Muscle layer of duodenum (tissue), 2 donors: ENCODE measurements at regions not wholly inside any gene's neighbourhood (a gene's known extent, or its start where the extent isn't known, plus 50 kb on each side); places are given as distances from the start of the nearest gene placed in this dataset.
"Not testable (repeated sequence)": the region's sequence is repeated elsewhere in the genome, so short reads cannot be mapped to it uniquely, and the experiment has no call there.

Experiments used
- H3K27ac ChIP-seq: one replicate; pipeline ENCODE4 v1.7.0; 2013; ENCODE audit warnings: mild to moderate bottlenecking, low read length
- H3K27me3 ChIP-seq: one replicate; pipeline ENCODE4 v1.7.0; 2013; ENCODE audit warnings: low read depth, mild to moderate bottlenecking, control low read depth, low read length
- H3K36me3 ChIP-seq, 2 donors: one replicate each; pipeline ENCODE4 v1.7.0; 2013; ENCODE audit warnings: low read length in 2 of 2, control low read depth in 1 of 2, mild to moderate bottlenecking in 1 of 2; ENCODE audit not compliant: insufficient read depth in 2 of 2, control insufficient read depth in 1 of 2
- H3K4me1 ChIP-seq, 2 donors: one replicate each; pipeline ENCODE4 v1.7.0; 2013; ENCODE audit warnings: low read length in 2 of 2, mild to moderate bottlenecking in 2 of 2, control low read depth in 1 of 2, moderate library complexity in 1 of 2; ENCODE audit not compliant: insufficient read depth in 2 of 2, control insufficient read depth in 1 of 2
- H3K4me3 ChIP-seq, 2 donors: one replicate each; pipeline ENCODE4 v1.7.0; 2013; ENCODE audit warnings: low read length in 2 of 2, low read depth in 1 of 2, mild to moderate bottlenecking in 1 of 2
- H3K9me3 ChIP-seq, 2 donors: one replicate each; pipeline ENCODE4 v1.7.0; 2013; ENCODE audit warnings: low read length in 2 of 2, control low read depth in 1 of 2, mild to moderate bottlenecking in 1 of 2; ENCODE audit not compliant: control insufficient read depth in 1 of 2
- donor health status: healthy.

DNA sequence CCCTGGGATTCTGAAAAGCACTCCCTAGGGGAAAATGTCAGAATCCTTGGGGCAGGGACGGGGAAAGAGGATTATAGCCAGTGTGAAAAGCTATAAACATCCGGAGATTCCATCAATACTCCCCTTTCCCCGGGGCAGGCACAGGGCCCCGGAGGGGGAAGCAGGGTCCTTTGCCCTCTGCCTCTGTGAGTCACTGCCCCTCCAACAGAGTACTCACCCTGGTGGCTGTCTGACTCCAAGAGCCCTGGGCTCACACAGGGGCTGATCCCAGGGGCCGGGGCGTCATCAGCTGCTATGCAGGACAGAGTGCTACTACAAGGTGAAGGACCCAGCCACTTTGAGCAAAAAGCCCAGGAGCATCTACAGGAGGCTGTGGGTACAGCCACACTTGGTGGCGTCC is 133.0 kb upstream of the PRR20G start:
- no peaks in the 10 kb centered on the region for H3K36me3 ChIP-seq
- H3K4me1 ChIP-seq, result no peaks in the 10 kb centered on the region
- H3K27me3 ChIP-seq, result peaks cover 10% of the 10 kb centered on the region
- no peaks in the 10 kb centered on the region for H3K9me3 ChIP-seq
- H3K4me3 ChIP-seq, result no peak overlapping the region
- H3K27ac ChIP-seq, result no peak overlapping the region

DNA sequence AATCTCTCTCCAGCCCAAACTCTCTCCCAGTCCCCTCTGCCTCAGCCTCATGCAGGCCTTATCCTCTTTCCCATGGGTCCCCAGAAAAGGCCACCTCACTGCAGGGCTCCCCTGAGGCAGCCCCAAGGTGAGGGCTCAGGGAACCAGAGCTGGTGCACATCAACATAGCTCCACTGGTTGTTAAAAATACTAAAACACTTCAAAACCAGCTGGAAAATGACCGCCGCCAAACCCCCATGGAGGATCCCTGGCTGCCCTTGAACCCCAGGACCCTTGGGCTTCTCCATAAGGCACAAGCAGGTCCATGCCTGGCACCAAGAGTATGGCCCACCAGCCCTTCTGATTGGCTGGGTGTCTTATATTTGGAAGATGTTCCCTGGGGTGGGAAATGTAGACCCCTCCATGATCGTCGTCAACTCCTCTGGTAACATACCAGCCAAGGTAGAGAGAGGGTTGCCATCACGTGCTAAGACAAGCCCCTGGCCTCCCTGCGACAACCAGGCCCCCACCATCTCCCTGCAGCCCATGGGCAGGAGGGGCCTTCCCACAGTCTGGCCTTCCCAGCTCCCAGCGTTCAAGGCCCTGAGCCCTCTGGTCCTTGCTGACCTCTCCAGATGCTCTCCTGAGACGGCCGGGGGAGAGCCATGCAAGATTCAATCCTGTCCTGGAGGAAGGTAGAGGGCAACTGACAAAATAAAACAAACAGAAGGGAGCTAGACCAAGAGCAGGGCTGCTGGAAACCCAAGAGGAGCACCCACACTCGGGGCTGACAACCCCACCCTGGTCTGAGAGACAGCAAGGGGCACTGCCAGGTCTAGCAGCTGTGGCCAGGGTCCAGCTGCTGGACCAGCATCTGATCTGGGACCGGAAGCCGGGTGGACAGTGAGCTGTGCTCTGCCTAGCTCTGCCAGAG is 132.1 kb upstream of the PRR20G start:
- no peak overlapping the region for H3K4me3 ChIP-seq
- H3K4me1 ChIP-seq, result no peaks in the 10 kb centered on the region
- H3K27me3 ChIP-seq, result peaks cover 4% of the 10 kb centered on the region
- no peak overlapping the region for H3K27ac ChIP-seq
- no peaks in the 10 kb centered on the region for H3K36me3 ChIP-seq
- no peaks in the 10 kb centered on the region for H3K9me3 ChIP-seq

DNA sequence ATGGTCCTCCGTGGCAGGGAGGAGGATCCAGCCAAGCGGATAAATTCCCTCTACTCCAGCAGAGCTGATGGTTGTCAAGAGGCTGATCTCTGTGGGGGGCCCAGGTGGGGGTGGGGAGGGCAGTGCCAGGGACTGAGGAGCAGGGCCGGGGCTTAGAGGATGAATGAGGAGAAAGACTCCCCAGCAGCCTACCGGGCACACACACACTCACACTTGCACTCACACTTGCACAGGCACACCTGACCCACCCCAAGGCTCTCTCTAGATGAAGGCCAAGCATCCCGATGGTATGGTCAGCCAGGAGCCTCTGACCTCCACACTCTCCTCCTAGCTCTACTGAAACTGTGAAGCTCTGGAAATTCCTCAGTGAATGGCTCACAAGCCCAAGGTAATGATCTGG is 131.3 kb upstream of the PRR20G start:
- Histone ChIP-seq H3K4me3 (no peak overlapping the region), H3K27me3 (peaks cover 4% of the 10 kb centered on the region), H3K4me1 (no peaks in the 10 kb centered on the region), H3K36me3 (no peaks in the 10 kb centered on the region), H3K9me3 (no peaks in the 10 kb centered on the region), H3K27ac (no peak overlapping the region)

DNA sequence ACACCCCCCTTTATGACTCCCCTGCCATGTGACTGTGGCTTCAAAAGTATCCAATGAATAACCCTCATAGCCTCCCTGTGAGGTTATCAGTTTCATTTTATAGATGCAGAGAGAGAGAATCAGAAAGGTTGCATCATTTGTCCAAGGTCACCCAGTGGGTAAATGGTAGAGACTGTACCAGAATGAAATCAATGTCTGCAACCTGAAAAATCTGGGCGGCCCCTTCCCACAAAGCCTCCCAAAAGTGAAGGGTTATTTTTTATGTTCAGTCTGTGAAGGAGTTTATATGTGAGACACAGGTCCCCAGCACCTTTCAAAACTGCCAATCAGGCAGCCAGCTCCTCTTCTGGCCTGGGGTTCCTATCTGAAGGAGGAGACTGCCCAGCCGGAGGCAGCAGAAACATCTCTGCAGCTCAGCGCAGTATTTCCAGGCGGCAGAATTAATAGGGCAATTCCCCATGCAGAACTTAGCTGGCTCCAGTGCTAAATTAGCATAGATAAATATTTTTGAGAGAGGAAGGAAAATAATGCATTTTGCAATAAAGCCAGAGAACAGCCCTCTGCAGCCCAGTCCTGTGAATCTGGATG is 130.8 kb upstream of the PRR20G start:
- no peak overlapping the region for H3K4me3 ChIP-seq
- no peaks in the 10 kb centered on the region for H3K4me1 ChIP-seq
- no peak overlapping the region for H3K27ac ChIP-seq
- peaks cover 4% of the 10 kb centered on the region for H3K27me3 ChIP-seq
- no peaks in the 10 kb centered on the region for H3K9me3 ChIP-seq
- no peaks in the 10 kb centered on the region for H3K36me3 ChIP-seq

DNA sequence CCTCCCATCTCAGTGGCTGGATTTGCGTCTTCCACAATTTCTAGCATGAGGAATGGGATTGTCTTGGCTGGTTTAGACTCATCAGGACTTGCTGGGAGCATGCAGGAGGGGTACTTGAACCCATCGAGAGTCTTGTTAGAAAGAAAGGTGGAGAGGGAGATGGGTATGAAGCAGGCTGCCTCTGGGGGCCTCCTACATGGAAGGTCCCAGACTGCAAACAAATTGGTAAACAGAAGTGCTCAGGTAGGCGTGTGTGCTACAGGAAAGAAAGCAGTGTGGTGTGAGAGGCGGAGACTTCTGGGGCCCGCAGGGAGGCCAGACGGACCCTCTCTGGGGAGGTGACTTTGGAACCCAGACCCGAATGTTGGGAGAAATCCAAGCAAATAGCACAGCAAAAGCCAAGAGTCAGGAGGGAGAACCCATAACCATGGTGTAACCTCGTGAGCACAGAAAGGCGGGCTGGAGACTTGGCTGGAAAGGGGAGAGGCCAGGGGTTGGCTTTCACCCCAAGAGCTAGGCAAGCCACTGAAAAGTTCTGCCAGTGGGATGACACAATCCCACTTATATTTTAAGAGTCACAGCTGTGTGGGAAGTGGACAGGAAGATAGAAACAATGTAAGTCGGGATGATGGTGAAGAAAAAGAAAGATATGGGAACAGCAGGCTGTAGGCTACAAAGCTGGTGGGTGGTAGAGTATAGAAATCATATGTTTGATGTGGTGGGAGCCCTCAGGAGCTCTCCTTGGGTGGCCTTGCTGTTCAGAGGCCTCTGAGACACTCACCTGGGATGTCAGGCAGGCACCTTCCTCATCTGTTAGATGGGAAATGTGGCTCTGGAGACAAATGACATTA is 130.1 kb upstream of the PRR20G start:
- Histone ChIP-seq H3K4me1 (no peaks in the 10 kb centered on the region), H3K4me3 (no peak overlapping the region), H3K27ac (no peak overlapping the region), H3K36me3 (no peaks in the 10 kb centered on the region), H3K27me3 (peaks cover 4% of the 10 kb centered on the region), H3K9me3 (no peaks in the 10 kb centered on the region)

DNA sequence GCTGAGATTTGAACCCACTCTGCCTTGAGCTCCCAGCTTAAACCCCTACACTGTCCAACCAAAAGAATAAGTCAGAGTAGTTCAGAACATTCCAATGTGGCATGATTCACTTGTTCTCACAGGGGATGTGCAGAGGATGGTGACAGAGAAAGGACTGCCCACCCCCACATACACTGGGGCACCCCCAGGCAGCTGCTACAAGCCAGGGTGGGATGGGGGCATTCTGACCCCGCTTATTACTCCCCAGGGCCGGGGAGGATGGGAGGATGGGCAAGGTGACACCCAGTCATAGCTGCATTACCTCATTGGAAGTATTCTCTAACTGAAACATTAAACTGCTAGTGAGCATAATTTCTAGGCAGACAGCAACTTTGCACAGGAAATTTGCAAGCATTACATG is 126.0 kb upstream of the PRR20G start:
- Histone ChIP-seq H3K9me3 (no peaks in the 10 kb centered on the region), H3K4me3 (no peak overlapping the region), H3K27ac (no peak overlapping the region), H3K27me3 (no peaks in the 10 kb centered on the region), H3K36me3 (no peaks in the 10 kb centered on the region), H3K4me1 (no peaks in the 10 kb centered on the region)

DNA sequence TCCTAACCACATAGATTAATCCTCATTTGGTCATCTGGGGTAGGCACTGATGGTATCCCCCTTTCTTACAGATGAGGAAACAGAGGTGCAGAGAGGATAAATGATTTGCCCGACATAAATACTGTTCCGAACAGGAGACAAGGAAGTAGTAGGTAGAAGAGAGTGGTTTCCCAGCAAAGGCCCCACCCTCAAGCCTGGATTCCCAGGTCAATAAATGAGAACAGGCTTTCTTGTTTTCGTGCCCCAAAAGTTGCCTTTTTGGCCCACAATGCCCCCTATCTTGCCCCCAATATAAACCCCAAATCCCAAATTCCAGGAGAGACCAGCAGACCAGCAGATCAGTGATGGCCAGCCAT is 125.5 kb upstream of the PRR20G start:
- Histone ChIP-seq H3K36me3 (no peaks in the 10 kb centered on the region), H3K27me3 (no peaks in the 10 kb centered on the region), H3K4me1 (no peaks in the 10 kb centered on the region), H3K27ac (no peak overlapping the region), H3K4me3 (no peak overlapping the region), H3K9me3 (no peaks in the 10 kb centered on the region)

DNA sequence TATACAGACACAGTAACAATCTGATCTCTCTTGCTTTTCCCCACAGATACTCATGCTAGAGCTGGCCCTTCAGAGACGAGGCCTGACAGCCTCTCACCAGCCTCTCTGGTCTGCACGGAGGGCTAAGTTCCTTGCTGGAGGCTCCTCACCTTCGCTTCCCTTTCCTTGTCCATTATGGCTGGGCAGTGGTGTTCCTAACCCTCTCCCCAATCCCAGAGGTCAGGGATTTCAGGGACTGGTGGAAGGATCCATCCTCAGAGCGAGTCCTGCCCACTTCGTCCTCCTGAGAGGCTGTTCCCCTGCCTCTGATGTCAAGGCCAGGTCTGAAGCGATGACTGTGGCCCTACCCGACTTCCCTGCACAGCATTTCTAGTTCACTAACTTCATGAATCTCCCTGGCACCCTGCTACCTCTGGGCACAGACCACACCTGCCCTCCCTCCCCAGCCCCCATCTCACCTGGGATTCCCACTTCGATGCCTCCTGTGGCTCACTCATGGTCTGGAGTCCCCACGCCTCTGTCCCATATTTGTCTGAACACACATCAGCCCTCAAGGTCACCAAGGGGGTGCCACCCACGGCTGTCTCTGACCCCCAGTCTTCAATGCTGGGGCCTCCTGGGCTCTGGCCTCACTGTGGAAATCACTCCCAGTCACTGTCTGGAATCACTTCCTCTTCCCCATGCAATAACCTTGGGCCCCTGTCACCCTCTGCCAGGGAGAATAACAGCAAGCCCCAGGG is 124.9 kb upstream of the PRR20G start:
- Histone ChIP-seq H3K4me1 (no peaks in the 10 kb centered on the region), H3K9me3 (no peaks in the 10 kb centered on the region), H3K27ac (no peak overlapping the region), H3K27me3 (no peaks in the 10 kb centered on the region), H3K36me3 (no peaks in the 10 kb centered on the region), H3K4me3 (no peak overlapping the region)

DNA sequence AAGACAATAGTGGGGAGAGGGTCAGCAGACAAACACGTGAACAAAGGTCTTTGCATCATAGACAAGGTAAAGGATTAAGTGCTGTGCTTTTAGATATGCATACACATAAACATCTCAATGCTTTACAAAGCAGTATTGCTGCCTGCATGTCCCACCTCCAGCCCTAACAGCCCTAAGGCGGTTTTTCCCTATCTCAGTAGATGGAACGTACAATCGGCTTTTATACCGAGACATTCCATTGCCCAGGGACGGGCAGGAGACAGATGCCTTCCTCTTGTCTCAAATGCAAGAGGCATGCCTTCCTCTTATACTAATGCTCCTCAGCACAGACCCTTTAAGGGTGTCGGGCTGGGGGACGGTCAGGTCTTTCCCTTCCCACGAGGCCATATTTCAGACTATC is 124.0 kb upstream of the PRR20G start:
- H3K36me3 ChIP-seq, H3K4me3 ChIP-seq, H3K4me1 ChIP-seq, H3K9me3 ChIP-seq, H3K27me3 ChIP-seq, H3K27ac ChIP-seq: not testable (repeated sequence)

DNA sequence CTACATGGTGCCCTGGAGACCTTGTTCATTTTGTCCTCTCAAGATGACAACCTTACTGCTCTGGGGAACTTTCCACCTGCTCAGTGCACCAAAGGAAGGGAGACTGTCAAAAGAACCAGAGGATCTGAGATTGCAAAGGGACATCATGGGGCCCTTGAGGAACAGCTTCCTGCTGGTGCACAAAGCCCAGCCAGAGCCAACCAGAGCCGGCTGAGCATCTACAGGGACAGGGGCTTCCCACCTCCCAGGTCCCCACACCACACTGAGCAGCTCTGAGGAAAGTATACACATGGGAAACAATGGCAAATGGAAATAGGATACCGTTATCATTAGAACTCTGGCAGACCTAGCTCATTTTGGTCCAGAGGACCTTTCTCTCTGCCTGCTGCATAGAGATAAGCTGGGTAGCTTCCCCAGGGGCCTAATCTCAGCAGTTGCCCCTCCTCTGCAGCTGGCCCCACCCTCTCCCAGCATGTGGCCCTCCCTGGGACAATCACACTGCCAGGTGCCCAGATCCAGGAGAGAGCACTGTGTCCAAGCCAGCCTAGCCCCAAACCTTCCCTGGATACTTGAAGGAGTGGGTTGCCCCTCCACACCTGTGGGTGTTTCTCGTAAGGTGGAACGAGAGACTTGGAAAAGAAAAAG is 123.4 kb upstream of the PRR20G start:
- Histone ChIP-seq H3K4me3 (no peak overlapping the region), H3K4me1 (no peaks in the 10 kb centered on the region), H3K27ac (no peak overlapping the region), H3K36me3 (no peaks in the 10 kb centered on the region), H3K9me3 (no peaks in the 10 kb centered on the region), H3K27me3 (no peaks in the 10 kb centered on the region)
